Astrocyte (in vitro differentiated cells and primary cell): ENCODE measurements at regions not wholly inside any gene's neighbourhood (a gene's known extent, or its start where the extent isn't known, plus 50 kb on each side); places are given as distances from the start of the nearest gene placed in this dataset.

ENCODE experiments used
- EZH2 ChIP-seq: IDR thresholded peaks from 2 replicates; pipeline ENCODE4 v1.6.1; 2012; ENCODE audit warnings: mild to moderate bottlenecking, low read length, inconsistent platforms; ENCODE audit not compliant: insufficient read depth
- TF ChIP-seq, protein P1 (sequence below): IDR thresholded peaks from 2 replicates; pipeline ENCODE4 v1.5.1; 2011; ENCODE audit warnings: low read depth, mild to moderate bottlenecking, inconsistent platforms, low read length, moderate library complexity; ENCODE audit not compliant: insufficient read depth

GRCh38 chr3:178201714-178202113 is 334.5 kb upstream of the KCNMB2 start:
- TF ChIP-seq, protein P1, sequence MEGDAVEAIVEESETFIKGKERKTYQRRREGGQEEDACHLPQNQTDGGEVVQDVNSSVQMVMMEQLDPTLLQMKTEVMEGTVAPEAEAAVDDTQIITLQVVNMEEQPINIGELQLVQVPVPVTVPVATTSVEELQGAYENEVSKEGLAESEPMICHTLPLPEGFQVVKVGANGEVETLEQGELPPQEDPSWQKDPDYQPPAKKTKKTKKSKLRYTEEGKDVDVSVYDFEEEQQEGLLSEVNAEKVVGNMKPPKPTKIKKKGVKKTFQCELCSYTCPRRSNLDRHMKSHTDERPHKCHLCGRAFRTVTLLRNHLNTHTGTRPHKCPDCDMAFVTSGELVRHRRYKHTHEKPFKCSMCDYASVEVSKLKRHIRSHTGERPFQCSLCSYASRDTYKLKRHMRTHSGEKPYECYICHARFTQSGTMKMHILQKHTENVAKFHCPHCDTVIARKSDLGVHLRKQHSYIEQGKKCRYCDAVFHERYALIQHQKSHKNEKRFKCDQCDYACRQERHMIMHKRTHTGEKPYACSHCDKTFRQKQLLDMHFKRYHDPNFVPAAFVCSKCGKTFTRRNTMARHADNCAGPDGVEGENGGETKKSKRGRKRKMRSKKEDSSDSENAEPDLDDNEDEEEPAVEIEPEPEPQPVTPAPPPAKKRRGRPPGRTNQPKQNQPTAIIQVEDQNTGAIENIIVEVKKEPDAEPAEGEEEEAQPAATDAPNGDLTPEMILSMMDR: no peak
- TF ChIP-seq EZH2: no peak
